HepG2 (cell line): ENCODE measurements at regions not wholly inside any gene's neighbourhood (a gene's known extent, or its start where the extent isn't known, plus 50 kb on each side); places are given as distances from the start of the nearest gene placed in this dataset.

ENCODE experiments used
- ATAC-seq: fragments of 200-7000 bp; cut with Tn5 transposase; 3 replicates; pipeline ENCODE4 v1.9.1; 2020; ENCODE audit warnings: mild to moderate bottlenecking, moderate library complexity
- BruUV-seq: library from RNA; stranded (reverse); fragments of 400-500 nt; replicated peaks from 2 replicates; lab custom pipeline; 2021; lab: Mats Ljungman, UMichigan
- CTCF ChIA-PET: fragments of 300-600 bp; formaldehyde crosslinking; extraction: SDS; loops from one replicate; lab custom pipeline; 2021; ENCODE audit warnings: low total read pairs, inconsistent platforms, low intra/inter-chr PET ratio; lab: Yijun Ruan, JAX
- POLR2A ChIA-PET: fragments of 350-600 bp; sonication (Branson Sonifier 250); formaldehyde crosslinking; loops from one replicate; lab custom pipeline; 2020; ENCODE audit warnings: antibody characterized with exemption, inconsistent platforms; lab: Yijun Ruan, JAX
- DNase-seq: peaks from one replicate; pipeline ENCODE4 v3.0.0-alpha.2; 2015; ENCODE audit warnings: low spot score
- FAIRE-seq: peaks from 3 replicates; lab custom pipeline; 2011; peaks lifted over from hg19 to GRCh38; lab: Jason Lieb, UNC
- H2AFZ ChIP-seq: one replicate; pipeline ENCODE4 v1.6.1; 2011; ENCODE audit warnings: low read length, inconsistent platforms
- H3K27ac ChIP-seq: fragments of 300-600 bp; 3 replicates; pipeline ENCODE4 v1.8.0; 2011; ENCODE audit warnings: mixed run types, mild to moderate bottlenecking, mixed read lengths, low read length, inconsistent platforms; ENCODE audit not compliant: insufficient read depth; ENCODE audit errors: extremely low read length
- H3K27me3 ChIP-seq, 2 experiments: fragments of 200-600 bp in 1 of 2; 2 replicates in 1 of 2; 3 replicates in 1 of 2; pipeline versions ENCODE4 v1.6.0 to v1.8.0; 2011; ENCODE audit warnings: low read length in 2 of 2, mild to moderate bottlenecking in 2 of 2, moderate library complexity in 2 of 2, inconsistent platforms in 1 of 2; ENCODE audit not compliant: insufficient read depth in 2 of 2, control insufficient read depth in 1 of 2
- H3K36me3 ChIP-seq, 2 experiments: fragments of 200-600 bp in 1 of 2; replicated peaks in 1 of 2; 2 replicates in 1 of 2; 3 replicates in 1 of 2; pipeline versions ENCODE4 v1.5.1 to v1.8.0; 2011; ENCODE audit warnings: low read length in 2 of 2, inconsistent platforms in 1 of 2; ENCODE audit not compliant: insufficient read depth in 2 of 2, control insufficient read depth in 1 of 2
- H3K4me1 ChIP-seq: 2 replicates; pipeline ENCODE4 v1.5.1; 2012; ENCODE audit warnings: low read length, inconsistent platforms; ENCODE audit not compliant: insufficient read depth
- H3K4me2 ChIP-seq: 2 replicates; pipeline ENCODE4 v1.6.0; 2011; ENCODE audit warnings: low read depth, low read length, inconsistent platforms
- H3K4me3 ChIP-seq, 3 experiments: fragments of 200-600 bp in 1 of 3; sonication (generic), shearing (Covaris generic) in 1 of 3; replicated peaks in 1 of 3; 2 replicates each; pipeline ENCODE4 v1.5.1; 2011 to 2016; ENCODE audit warnings: low read length in 3 of 3, inconsistent platforms in 2 of 3, low read depth in 2 of 3, mild to moderate bottlenecking in 2 of 3, control low read depth in 1 of 3, mixed read lengths in 1 of 3; ENCODE audit not compliant: insufficient read depth in 1 of 3
- H3K79me2 ChIP-seq: one replicate; pipeline ENCODE4 v1.6.1; 2011; ENCODE audit warnings: low read length, inconsistent platforms; ENCODE audit not compliant: insufficient read depth
- H3K9ac ChIP-seq: 2 replicates; pipeline ENCODE4 v1.6.0; 2011; ENCODE audit warnings: mild to moderate bottlenecking, low read depth, low read length, inconsistent platforms; ENCODE audit not compliant: insufficient read depth
- H3K9me3 ChIP-seq: 2 replicates; pipeline ENCODE4 v1.5.1; 2012; ENCODE audit warnings: mild to moderate bottlenecking, low read length
- H4K20me1 ChIP-seq: 2 replicates; pipeline ENCODE4 v1.6.0; 2011; ENCODE audit warnings: inconsistent platforms, mild to moderate bottlenecking, low read length, moderate library complexity; ENCODE audit not compliant: insufficient read depth
- CBX5 ChIP-seq: sonication (generic); formaldehyde crosslinking; IDR thresholded peaks from 2 replicates; pipeline ENCODE4 v1.4.0; 2020; ENCODE audit warnings: missing genetic modification reagents, borderline replicate concordance
- CTCF ChIP-seq: sonication (generic); formaldehyde crosslinking; IDR thresholded peaks from 2 replicates; pipeline ENCODE4 v1.5.0; 2020; ENCODE audit warnings: mild to moderate bottlenecking, missing genetic modification reagents, moderate library complexity
- ETS1 ChIP-seq: sonication (generic); formaldehyde crosslinking; IDR thresholded peaks from 2 replicates; pipeline ENCODE4 v1.4.0; 2020; ENCODE audit warnings: missing genetic modification reagents
- ETV5 ChIP-seq: IDR thresholded peaks from 2 replicates; pipeline ENCODE4 v1.6.1; 2018; ENCODE audit warnings: missing biosample characterization, missing genetic modification reagents, inconsistent platforms, borderline replicate concordance
- HOXA7 ChIP-seq: sonication (generic); formaldehyde crosslinking; IDR thresholded peaks from 2 replicates; pipeline ENCODE4 v1.8.1; 2022; ENCODE audit warnings: mild to moderate bottlenecking, missing genetic modification reagents, moderate library complexity
- KDM1A ChIP-seq: IDR thresholded peaks from 2 replicates; pipeline ENCODE4 v1.6.1; 2016; ENCODE audit warnings: missing compliant biosample characterization
- MAFK ChIP-seq, 2 experiments: IDR thresholded peaks in 1 of 2; conservative IDR thresholded peaks in 1 of 2; 2 replicates each; pipeline ENCODE4 v1.6.1; 2011; ENCODE audit warnings: improper control_type of control experiment in 2 of 2, low read length in 2 of 2
- MYPOP ChIP-seq: sonication (generic); formaldehyde crosslinking; IDR thresholded peaks from 2 replicates; pipeline ENCODE4 v1.8.1; 2023; ENCODE audit warnings: mild to moderate bottlenecking, moderate library complexity, missing genetic modification reagents
- NFRKB ChIP-seq: fragments of 450-650 bp; IDR thresholded peaks from 2 replicates; pipeline ENCODE4 v1.6.1; 2017
- ONECUT2 ChIP-seq: sonication (generic); formaldehyde crosslinking; IDR thresholded peaks from 2 replicates; pipeline ENCODE4 v1.4.0; 2020; ENCODE audit warnings: missing genetic modification reagents
- REL ChIP-seq: sonication (generic); formaldehyde crosslinking; conservative IDR thresholded peaks from 2 replicates; pipeline ENCODE4 v1.8.0; 2022; ENCODE audit warnings: mild to moderate bottlenecking, missing genetic modification reagents, moderate library complexity
- SIX4 ChIP-seq: sonication (generic); formaldehyde crosslinking; IDR thresholded peaks from 2 replicates; pipeline ENCODE4 v1.4.0; 2020; ENCODE audit warnings: missing genetic modification reagents
- THYN1 ChIP-seq: sonication (generic); formaldehyde crosslinking; IDR thresholded peaks from 2 replicates; pipeline ENCODE4 v1.8.1; 2023; ENCODE audit warnings: low read depth, mild to moderate bottlenecking, moderate library complexity, missing genetic modification reagents, borderline replicate concordance
- ZFP37 ChIP-seq: sonication (generic); formaldehyde crosslinking; IDR thresholded peaks from 2 replicates; pipeline ENCODE4 v1.4.0; 2020; ENCODE audit warnings: missing genetic modification reagents, borderline replicate concordance
- ZNF10 ChIP-seq: sonication (generic); formaldehyde crosslinking; IDR thresholded peaks from 2 replicates; pipeline ENCODE4 v1.4.0; 2020; ENCODE audit warnings: mild to moderate bottlenecking, low read depth, missing genetic modification reagents, borderline replicate concordance
- ZNF839 ChIP-seq: sonication (generic); formaldehyde crosslinking; IDR thresholded peaks from 2 replicates; pipeline ENCODE4 v1.4.0; 2020; ENCODE audit warnings: missing genetic modification reagents, mild to moderate bottlenecking, borderline replicate concordance
- WGBS: methylation state at CpG from one replicate; pipeline ENCODE4 v1.1.6; 2017; ENCODE audit warnings: low lambda C conversion rate; 5-methylcytosine and 5-hydroxymethylcytosine counted together
- in situ Hi-C: cut with HindIII; loops from 2 replicates; pipeline ENCODE4 v1.10.0; 2017; ENCODE audit warnings: low pct_unique_long_range_greater_than_20kb; ENCODE audit not compliant: extremely low pct_ligation_motif_present
- intact Hi-C: fragments of 100-400 bp; cut with micrococcal nuclease; formaldehyde crosslinking; loops from one replicate; pipeline ENCODE4 v1.10.0; 2022; ENCODE audit not compliant: unreplicated experiment

GRCh38 chr18:61982475-61982874, 89.7 kb upstream of the RNF152 start:
- Histone ChIP-seq H3K27ac (no peak overlapping the region), H4K20me1 (no peaks in the 10 kb centered on the region), H3K27me3 (no peaks in the 10 kb centered on the region), H3K9ac (no peak overlapping the region), H3K4me2 (no peak overlapping the region), H3K36me3 (no peaks in the 10 kb centered on the region), H2AFZ (no peak overlapping the region), H3K4me3 (no peak overlapping the region), H3K9me3 (no peaks in the 10 kb centered on the region), H3K4me1 (no peaks in the 10 kb centered on the region), H3K79me2 (no peaks in the 10 kb centered on the region)
- FAIRE-seq (no peak), ATAC-seq (no peak), DNase-seq (no peak)
- in situ Hi-C loops (no loop called here), intact Hi-C loops (no loop called here)
- BruUV-seq = no TSS peak
- POLR2A ChIA-PET = no interaction called here
- CTCF ChIA-PET = no interaction called here
- WGBS = 29% methylated on average over 2 of the region's 2 CpGs
- TF ChIP-seq THYN1 (CRISPR knock-in tag) (no peak), KDM1A (CRISPR knock-in tag) (no peak), ZFP37 (CRISPR knock-in tag) (no peak), ZNF10 (CRISPR knock-in tag) (no peak), SIX4 (CRISPR knock-in tag) (no peak), CTCF (CRISPR knock-in tag) (no peak), MAFK (conservative IDR thresholded peaks at IDR 0.05 in 1 of 2, IDR thresholded peaks at IDR 0.05 in 1 of 2; ENCODE audit: low read length in 2 of 2) (no peak), CBX5 (CRISPR knock-in tag) (no peak), ONECUT2 (CRISPR knock-in tag) (no peak), REL (CRISPR knock-in tag) (no peak), ETV5 (CRISPR knock-in tag) (no peak), MYPOP (no peak), NFRKB (no peak), ZNF839 (CRISPR knock-in tag) (no peak), ETS1 (CRISPR knock-in tag) (no peak), HOXA7 (CRISPR knock-in tag) (no peak)
